ENCODE measurements at regions not wholly inside any gene's neighbourhood (a gene's known extent, or its start where the extent isn't known, plus 50 kb on each side); places are given as distances from the start of the nearest gene placed in this dataset.

DNA sequence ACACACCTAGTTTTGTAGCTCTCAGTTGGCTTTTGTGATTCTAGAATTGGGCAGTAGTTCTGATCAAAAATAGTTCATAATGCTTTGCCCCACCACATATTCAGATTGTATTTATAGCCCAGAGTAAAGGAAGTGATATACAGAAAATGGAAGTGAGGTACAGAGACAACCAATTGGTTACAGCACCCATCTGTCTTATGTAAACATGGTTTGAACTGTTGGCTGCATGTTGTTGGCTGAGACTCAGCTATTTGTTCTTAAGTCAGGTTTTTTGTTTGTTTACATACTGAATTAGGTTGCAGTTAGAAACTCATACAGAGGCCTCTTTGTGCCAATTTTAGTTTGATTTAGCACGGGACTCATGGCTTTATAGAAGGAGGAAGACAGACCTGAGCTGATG lies 158.9 kb upstream of the GPR26 start:
- DNase-seq (ENCODE audit: low spot score) (no peak), ATAC-seq (ENCODE audit: low read depth) (no peak)
- no peak overlapping the region for H3K27ac ChIP-seq (ENCODE audit: poor library complexity, severe bottlenecking)
- H3K27me3 ChIP-seq (ENCODE audit: insufficient read depth, poor library complexity, severe bottlenecking) = peaks cover 6% of the 10 kb centered on the region
- no peaks in the 10 kb centered on the region for H3K9me3 ChIP-seq (ENCODE audit: severe bottlenecking)
- no peak overlapping the region for H3K4me3 ChIP-seq (ENCODE audit: severe bottlenecking)
- no peaks in the 10 kb centered on the region for H3K36me3 ChIP-seq (ENCODE audit: low read depth)
- H3K4me1 ChIP-seq (ENCODE audit: insufficient read depth, poor library complexity, severe bottlenecking) = no peaks in the 10 kb centered on the region
- TF ChIP-seq CTCF (IDR thresholded peaks at IDR 0.05; ENCODE audit: poor library complexity, severe bottlenecking) = no peak

GRCh38 chr10:123509338-123509737 lies 156.8 kb upstream of the GPR26 start:
- no peak for TF ChIP-seq CTCF (IDR thresholded peaks at IDR 0.05; ENCODE audit: poor library complexity, severe bottlenecking)
- no peaks in the 10 kb centered on the region for H3K4me1 ChIP-seq (ENCODE audit: insufficient read depth, poor library complexity, severe bottlenecking)
- H3K36me3 ChIP-seq (ENCODE audit: low read depth) = no peaks in the 10 kb centered on the region
- no peaks in the 10 kb centered on the region for H3K27me3 ChIP-seq (ENCODE audit: insufficient read depth, poor library complexity, severe bottlenecking)
- DNase-seq (ENCODE audit: low spot score) (no peak), ATAC-seq (ENCODE audit: low read depth) (no peak)
- H3K27ac ChIP-seq (ENCODE audit: poor library complexity, severe bottlenecking) = no peak overlapping the region
- H3K9me3 ChIP-seq (ENCODE audit: severe bottlenecking) = no peaks in the 10 kb centered on the region
- no peak overlapping the region for H3K4me3 ChIP-seq (ENCODE audit: severe bottlenecking)

- ATAC-seq (ENCODE audit: low read depth) = no peak
Measured at GRCh38 chr10:123512901-123513775, 153.0 kb upstream of the GPR26 start.

DNA sequence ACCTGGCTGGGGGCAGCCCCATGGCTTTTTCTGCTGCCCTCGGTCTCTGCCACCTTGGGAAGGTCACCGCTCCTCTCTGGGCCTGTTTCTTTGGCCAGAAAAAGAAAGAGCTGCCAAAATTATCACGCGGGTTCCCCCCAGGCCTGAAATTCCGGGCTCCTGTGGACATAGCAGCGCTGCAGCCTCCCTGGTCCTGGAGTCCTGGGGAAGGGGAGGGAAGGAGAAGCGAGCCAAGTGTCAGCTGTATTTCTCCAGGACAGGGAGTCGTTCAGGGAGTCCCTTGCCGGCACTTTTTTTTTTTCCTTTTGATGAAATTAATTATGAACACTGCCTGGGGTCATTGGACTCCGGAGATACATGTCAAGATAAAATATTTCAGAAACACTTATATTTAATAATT lies 152.3 kb upstream of the GPR26 start:
- Histone ChIP-seq H3K4me1 (ENCODE audit: insufficient read depth, poor library complexity, severe bottlenecking) (no peaks in the 10 kb centered on the region), H3K9me3 (ENCODE audit: severe bottlenecking) (no peaks in the 10 kb centered on the region)
- no peak for TF ChIP-seq CTCF (IDR thresholded peaks at IDR 0.05; ENCODE audit: poor library complexity, severe bottlenecking)

More at GRCh38 chr10:123512901-123513775, 153.0 kb upstream of the GPR26 start:
- DNase-seq (ENCODE audit: low spot score) = no peak
- Histone ChIP-seq H3K9me3 (ENCODE audit: severe bottlenecking) (no peaks in the 10 kb centered on the region), H3K36me3 (ENCODE audit: low read depth) (no peaks in the 10 kb centered on the region), H3K4me3 (ENCODE audit: severe bottlenecking) (no peak overlapping the region), H3K4me1 (ENCODE audit: insufficient read depth, poor library complexity, severe bottlenecking) (no peaks in the 10 kb centered on the region), H3K27me3 (ENCODE audit: insufficient read depth, poor library complexity, severe bottlenecking) (no peaks in the 10 kb centered on the region), H3K27ac (ENCODE audit: poor library complexity, severe bottlenecking) (no peak overlapping the region)
- no peak for TF ChIP-seq CTCF (IDR thresholded peaks at IDR 0.05; ENCODE audit: poor library complexity, severe bottlenecking)

DNA sequence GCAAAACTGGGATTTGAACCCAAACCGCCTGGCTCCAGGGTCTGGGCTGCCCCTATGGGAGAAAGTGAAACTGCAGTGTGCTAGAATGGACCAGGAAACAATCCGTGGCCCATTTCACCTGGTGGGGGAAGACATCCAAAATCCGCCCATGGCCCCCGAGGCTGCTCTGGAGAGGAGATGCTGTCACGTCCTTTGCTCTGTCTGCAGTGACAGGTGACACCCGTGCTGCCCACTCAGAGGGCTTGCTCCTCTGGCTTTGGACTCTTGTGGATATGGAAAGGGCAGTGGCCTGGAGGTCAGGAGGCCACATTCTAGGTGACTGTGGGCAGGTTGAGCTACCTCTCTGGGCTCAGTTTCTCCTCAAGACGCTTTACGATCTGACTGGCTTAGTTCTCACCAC lies 151.2 kb upstream of the GPR26 start:
- Histone ChIP-seq H3K27ac (ENCODE audit: poor library complexity, severe bottlenecking) (no peak overlapping the region), H3K27me3 (ENCODE audit: insufficient read depth, poor library complexity, severe bottlenecking) (no peaks in the 10 kb centered on the region), H3K9me3 (ENCODE audit: severe bottlenecking) (no peaks in the 10 kb centered on the region), H3K4me1 (ENCODE audit: insufficient read depth, poor library complexity, severe bottlenecking) (no peaks in the 10 kb centered on the region), H3K36me3 (ENCODE audit: low read depth) (no peaks in the 10 kb centered on the region), H3K4me3 (ENCODE audit: severe bottlenecking) (no peak overlapping the region)
- no peak for DNase-seq (ENCODE audit: low spot score)
- ATAC-seq (ENCODE audit: low read depth) = no peak
- TF ChIP-seq CTCF (IDR thresholded peaks at IDR 0.05; ENCODE audit: poor library complexity, severe bottlenecking) = no peak

More for the DNA sequence above, 152.3 kb upstream of the GPR26 start:
- DNase-seq (ENCODE audit: low spot score) (no peak), ATAC-seq (ENCODE audit: low read depth) (no peak)
- H3K36me3 ChIP-seq (ENCODE audit: low read depth) = no peaks in the 10 kb centered on the region
- H3K27me3 ChIP-seq (ENCODE audit: insufficient read depth, poor library complexity, severe bottlenecking) = no peaks in the 10 kb centered on the region
- no peak overlapping the region for H3K27ac ChIP-seq (ENCODE audit: poor library complexity, severe bottlenecking)
- no peak overlapping the region for H3K4me3 ChIP-seq (ENCODE audit: severe bottlenecking)
